Tibial nerve (tissue), 4 donors: ENCODE measurements at regions not wholly inside any gene's neighbourhood (a gene's known extent, or its start where the extent isn't known, plus 50 kb on each side); places are given as distances from the start of the nearest gene placed in this dataset.

ENCODE experiments used
- DNase-seq, 2 donors: peaks; one replicate each; pipeline ENCODE4 v3.0.0-alpha.2; 2019; ENCODE audit warnings: low spot score in 2 of 2
- H3K27ac ChIP-seq, 4 donors: fragments of 200-600 bp; sonication (generic) in 3 of 4; one replicate each; pipeline ENCODE4 v1.5.1; 2017 to 2019; ENCODE audit warnings: mild to moderate bottlenecking in 1 of 4
- H3K27me3 ChIP-seq, 2 donors: fragments of 200-600 bp; sonication (generic) in 1 of 2; one replicate each; pipeline versions ENCODE4 v1.5.1 to v1.6.0; 2017 to 2019
- H3K36me3 ChIP-seq, 3 donors: fragments of 200-600 bp; sonication (generic); one replicate each; pipeline ENCODE4 v1.5.1; 2018 to 2019
- H3K4me1 ChIP-seq, 4 donors: fragments of 200-600 bp; sonication (generic) in 3 of 4; one replicate each; pipeline ENCODE4 v1.5.1; 2017 to 2019
- H3K4me3 ChIP-seq, 4 donors: fragments of 200-600 bp; sonication (generic) in 3 of 4; one replicate each; pipeline ENCODE4 v1.5.1; 2017 to 2019; ENCODE audit warnings: mild to moderate bottlenecking in 1 of 4, moderate library complexity in 1 of 4
- H3K9me3 ChIP-seq, 4 donors: fragments of 200-600 bp; sonication (generic) in 3 of 4; one replicate each; pipeline ENCODE4 v1.5.1; 2017 to 2019
- CTCF ChIP-seq, 5 experiments: fragments of 200-600 bp in 3 of 5; fragments of 450-650 bp in 2 of 5; sonication (generic) in 3 of 5; IDR thresholded peaks; one replicate each; pipeline ENCODE4 v1.5.1; 2016 to 2019; ENCODE audit warnings: antibody characterized with exemption in 5 of 5, mild to moderate bottlenecking in 3 of 5, moderate library complexity in 2 of 5
- EP300 ChIP-seq, 2 donors: sonication (generic); formaldehyde crosslinking; IDR thresholded peaks; one replicate each; pipeline ENCODE4 v1.6.1; 2017; ENCODE audit warnings: antibody characterized with exemption in 2 of 2, mild to moderate bottlenecking in 1 of 2
- POLR2A ChIP-seq, 2 donors: fragments of 450-650 bp; IDR thresholded peaks; one replicate each; pipeline ENCODE4 v1.6.1; 2017; ENCODE audit warnings: antibody characterized with exemption in 2 of 2, mild to moderate bottlenecking in 2 of 2, moderate library complexity in 2 of 2
- WGBS, 2 donors: methylation state at CpG; one replicate each; pipeline ENCODE4 v1.1.5; 2018; 5-methylcytosine and 5-hydroxymethylcytosine counted together

- Histone ChIP-seq H3K27ac (no peak overlapping the region), H3K9me3 (peaks cover 0 to 4% (median 0%) of the 10 kb centered on the region in 4 donors), H3K4me3 (no peak overlapping the region), H3K27me3 (no peaks in the 10 kb centered on the region), H3K36me3 (no peaks in the 10 kb centered on the region), H3K4me1 (no peaks in the 10 kb centered on the region)
- 72 to 85% methylated on average over 1 of the region's 1 CpG for WGBS, 2 donors
- TF ChIP-seq POLR2A (IDR thresholded peaks at IDR 0.05): no peak
- TF ChIP-seq EP300 (IDR thresholded peaks at IDR 0.05): no peak
- TF ChIP-seq CTCF (IDR thresholded peaks at IDR 0.05): no peak
- no peak for DNase-seq
Observed at GRCh38 chr3:178313716-178314115, 222.5 kb upstream of the KCNMB2 start.

- H3K9me3 ChIP-seq: peaks cover 0 to 4% (median 0%) of the 10 kb centered on the region in 4 donors
- H3K36me3 ChIP-seq: no peaks in the 10 kb centered on the region
- H3K4me3 ChIP-seq: no peak overlapping the region
- no peak for DNase-seq
- H3K27ac ChIP-seq: no peak overlapping the region
- WGBS, 2 donors: 88 to 93% methylated on average over 4 of the region's 4 CpGs
- H3K4me1 ChIP-seq: peaks cover 0 to 10% (median 9%) of the 10 kb centered on the region in 4 donors
- H3K27me3 ChIP-seq: no peaks in the 10 kb centered on the region
- TF ChIP-seq EP300 (IDR thresholded peaks at IDR 0.05): no peak
- no peak for TF ChIP-seq POLR2A (IDR thresholded peaks at IDR 0.05)
- no peak for TF ChIP-seq CTCF (IDR thresholded peaks at IDR 0.05)
Observed at GRCh38 chr3:178318340-178318739, 217.9 kb upstream of the KCNMB2 start.

- no peak overlapping the region for H3K4me3 ChIP-seq
- no peaks in the 10 kb centered on the region for H3K27me3 ChIP-seq
- DNase-seq: no peak
- no peaks in the 10 kb centered on the region for H3K36me3 ChIP-seq
- 69 to 83% methylated on average over 5 of the region's 5 CpGs for WGBS, 2 donors
- H3K27ac ChIP-seq: no peak overlapping the region
- no peak for TF ChIP-seq POLR2A (IDR thresholded peaks at IDR 0.05)
- TF ChIP-seq CTCF (IDR thresholded peaks at IDR 0.05): no peak
- TF ChIP-seq EP300 (IDR thresholded peaks at IDR 0.05): no peak
- peaks cover 0 to 10% (median 9%) of the 10 kb centered on the region in 4 donors for H3K4me1 ChIP-seq
- peaks cover 0 to 4% (median 0%) of the 10 kb centered on the region in 4 donors for H3K9me3 ChIP-seq
Observed at GRCh38 chr3:178318941-178319816, 217.1 kb upstream of the KCNMB2 start.

- no peak overlapping the region for H3K4me3 ChIP-seq
- DNase-seq: no peak
- H3K27ac ChIP-seq: no peak overlapping the region
- TF ChIP-seq EP300 (IDR thresholded peaks at IDR 0.05) (no peak), POLR2A (IDR thresholded peaks at IDR 0.05) (no peak), CTCF (IDR thresholded peaks at IDR 0.05) (no peak)
- peaks cover 0 to 18% (median 9%) of the 10 kb centered on the region in 4 donors for H3K4me1 ChIP-seq
- peaks cover 0 to 3% (median 0%) of the 10 kb centered on the region in 4 donors for H3K9me3 ChIP-seq
- H3K36me3 ChIP-seq: no peaks in the 10 kb centered on the region
- 68 to 73% methylated on average over 4 of the region's 4 CpGs for WGBS, 2 donors
- no peaks in the 10 kb centered on the region for H3K27me3 ChIP-seq
Observed at GRCh38 chr3:178320456-178321351, 215.5 kb upstream of the KCNMB2 start.
